ENCODE measurements at regions not wholly inside any gene's neighbourhood (a gene's known extent, or its start where the extent isn't known, plus 50 kb on each side); places are given as distances from the start of the nearest gene placed in this dataset.

- DNase-seq (ENCODE audit: low read depth), result peak; percentile 72
These were observed 52.2 kb upstream of the BTN3A2 start for GRCh38 chr6:26312501-26313397.

All from stimulated activated CD8-positive, alpha-beta memory T cell treated with anti-CD3 and anti-CD28 coated beads, Interleukin-15, amount 100 ng/mL, for 24 hours (primary cell).